ENCODE measurements at regions not wholly inside any gene's neighbourhood (a gene's known extent, or its start where the extent isn't known, plus 50 kb on each side); places are given as distances from the start of the nearest gene placed in this dataset.
"Not testable (repeated sequence)": the region's sequence is repeated elsewhere in the genome, so short reads cannot be mapped to it uniquely, and the experiment has no call there.

DNA sequence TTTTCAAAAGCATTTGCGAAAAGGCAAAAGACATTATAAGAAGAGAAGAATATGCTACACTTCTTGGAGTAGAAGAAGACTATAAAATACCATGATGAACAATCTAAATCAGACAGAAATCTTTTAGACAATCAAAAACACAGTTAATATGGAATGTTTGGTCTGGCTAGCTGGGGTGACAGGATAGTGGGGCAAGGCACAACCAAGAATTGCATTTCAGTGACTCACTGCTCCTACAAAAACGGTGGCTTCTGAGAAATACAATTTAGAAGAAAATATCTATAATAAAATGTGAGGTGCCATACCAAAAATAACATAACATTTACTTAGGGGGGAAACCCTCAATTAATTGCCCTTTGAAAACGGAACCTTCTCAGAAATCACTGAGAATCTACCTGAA is 363.4 kb downstream of the NPR3 start:
- no peak for DNase-seq

DNA sequence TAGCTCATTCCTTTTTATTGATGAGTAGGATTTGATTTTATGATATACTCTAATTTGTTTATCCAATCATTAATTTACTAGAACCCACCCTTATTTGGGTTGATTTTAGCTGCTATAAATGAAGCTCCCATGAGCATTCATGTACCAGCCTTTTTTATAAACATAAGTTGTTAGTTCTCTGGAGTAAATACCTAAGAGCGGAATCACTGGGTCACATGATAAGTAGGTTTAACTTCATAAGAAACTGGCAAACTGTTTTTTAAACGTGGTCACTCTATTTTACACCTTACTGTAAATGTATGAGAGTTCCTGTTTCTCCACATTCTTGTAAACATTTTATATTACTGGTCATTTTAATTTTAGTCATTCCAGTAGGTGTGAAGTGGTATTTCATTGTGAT is 364.6 kb downstream of the NPR3 start:
- DNase-seq: no peak

DNA sequence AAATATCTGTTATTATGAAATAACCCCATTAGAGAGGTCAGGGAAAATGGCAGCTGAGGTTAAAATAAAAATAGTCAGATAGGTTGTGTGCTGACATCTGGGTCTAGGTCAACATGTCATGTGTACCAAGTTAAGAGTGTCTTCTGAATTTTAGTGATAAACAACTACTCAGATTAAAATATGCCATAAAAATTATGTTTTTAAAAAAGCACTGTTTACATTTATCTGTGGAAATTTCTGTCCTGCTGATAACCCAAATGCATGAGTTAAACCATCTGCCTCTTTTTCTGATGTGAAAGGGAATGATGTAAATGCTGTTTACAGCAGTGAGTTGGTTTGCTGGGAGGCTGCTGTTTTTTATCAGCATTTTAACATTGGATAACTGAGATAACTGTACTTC is 361.2 kb upstream of the TARS1 start:
- no peak for DNase-seq

DNA sequence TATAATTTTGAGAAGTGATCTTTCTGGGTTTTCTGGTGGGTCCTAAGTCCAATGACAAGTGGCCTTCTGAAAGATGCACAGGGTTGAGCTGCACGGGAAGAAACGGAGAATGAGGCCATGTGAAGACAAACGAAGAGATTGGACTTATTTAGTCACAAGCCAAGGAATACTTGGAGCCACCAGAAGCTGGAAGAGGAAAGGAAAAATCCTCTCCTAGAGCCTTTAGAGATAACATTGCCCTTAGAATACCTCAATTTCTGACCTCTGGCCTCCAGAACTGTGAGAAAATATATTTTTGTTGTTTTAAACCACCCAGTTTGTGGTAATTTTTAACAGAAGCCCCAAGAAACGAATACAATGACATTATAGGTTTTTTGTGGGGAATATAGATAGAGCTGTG is 360.5 kb upstream of the TARS1 start:
- no peak for DNase-seq

DNA sequence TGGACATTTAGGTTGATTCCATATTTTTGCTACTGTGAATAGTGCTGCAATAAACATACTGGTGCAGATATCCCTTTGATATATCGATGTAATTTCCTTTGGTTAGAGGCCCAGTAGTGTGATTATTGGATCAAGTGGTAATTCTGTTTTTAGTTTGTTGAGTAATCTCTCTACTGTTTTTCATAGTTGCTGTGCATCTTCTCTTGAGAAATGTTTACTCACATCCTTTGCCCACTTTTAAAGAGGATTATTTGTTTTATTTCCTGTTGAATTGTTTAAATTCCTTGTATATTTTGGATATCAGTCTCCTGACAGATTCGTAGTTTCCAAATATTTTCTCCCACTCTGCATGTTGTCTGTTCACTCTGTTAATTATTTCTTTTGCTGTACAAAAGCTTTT is 352.6 kb upstream of the TARS1 start:
- no peak for DNase-seq

DNA sequence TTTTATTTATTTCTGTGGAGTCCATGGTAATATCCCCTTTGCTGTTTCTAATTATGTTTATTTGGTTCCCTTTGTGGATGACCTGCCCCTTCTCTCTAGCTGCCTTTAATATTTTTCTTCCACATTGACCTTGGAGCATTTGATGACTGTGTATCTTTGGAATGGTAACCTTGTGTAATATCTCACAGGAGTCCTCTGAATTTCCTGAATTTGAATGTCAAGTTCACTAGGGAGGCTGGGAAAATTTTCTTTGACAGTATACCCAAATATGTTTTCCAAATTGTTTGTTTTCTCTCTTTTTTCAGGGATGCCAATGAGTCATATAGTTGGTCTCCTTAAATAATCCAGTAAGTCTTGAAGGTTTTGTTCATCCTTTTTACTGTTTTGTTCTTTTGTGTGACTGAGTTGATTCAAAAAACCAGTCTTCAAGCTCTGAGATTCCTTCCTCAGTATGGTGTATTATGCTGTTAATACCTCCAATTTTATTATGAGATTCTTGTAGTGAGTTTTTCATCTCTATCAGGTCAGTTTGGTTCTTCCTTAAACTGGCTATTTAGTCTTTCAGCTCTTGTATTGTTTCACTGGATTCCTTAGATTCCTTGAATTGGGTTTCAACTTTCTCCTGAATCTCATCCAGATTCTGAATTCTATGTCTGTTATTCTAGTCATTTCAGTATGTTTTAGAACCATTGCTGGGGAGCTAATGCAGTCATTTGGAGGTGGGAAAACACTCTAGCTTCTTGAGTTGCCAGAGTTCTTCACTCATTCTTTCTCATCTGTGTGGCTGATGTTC is 349.0 kb upstream of the TARS1 start:
- DNase-seq: no peak

DNA sequence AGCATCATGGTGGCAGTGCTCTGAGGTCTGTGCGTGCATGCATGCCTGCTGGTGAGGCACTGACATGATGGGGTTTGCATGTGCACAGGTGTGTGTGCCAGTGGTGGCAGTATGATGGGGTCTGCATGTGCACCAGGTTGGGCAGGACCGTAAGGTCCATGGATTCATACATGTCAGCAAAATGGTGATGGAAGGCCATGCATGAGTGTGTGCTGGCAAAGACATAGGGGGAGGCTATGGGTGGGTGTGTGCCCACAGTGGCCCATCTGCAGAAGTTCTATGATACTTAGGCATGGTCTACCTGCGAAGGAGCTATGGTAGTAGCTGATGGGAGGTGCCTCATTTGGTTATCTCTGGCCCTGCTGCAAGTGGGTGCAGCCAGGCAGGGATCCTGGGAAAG is 348.0 kb upstream of the TARS1 start:
- no peak for DNase-seq

DNA sequence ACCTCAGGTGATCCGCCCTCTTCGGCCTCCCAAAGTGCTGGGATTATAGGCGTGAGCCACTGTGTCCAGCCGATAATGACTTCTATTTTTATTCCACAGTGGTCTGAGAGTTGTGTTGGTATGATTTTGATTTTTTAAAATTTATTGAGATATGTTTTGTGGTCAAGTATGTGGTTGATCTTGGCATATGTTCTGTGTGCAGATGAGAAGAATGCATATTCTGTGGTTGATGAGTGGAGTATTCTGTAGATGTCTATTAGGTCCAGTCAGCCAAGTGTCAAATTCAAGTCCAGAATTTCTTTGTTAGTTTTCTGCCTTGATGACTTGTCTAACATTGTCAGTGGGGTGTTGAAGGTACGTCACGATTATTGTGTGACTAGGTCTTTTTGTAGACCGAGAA is 338.2 kb upstream of the TARS1 start:
- DNase-seq: no peak

DNA sequence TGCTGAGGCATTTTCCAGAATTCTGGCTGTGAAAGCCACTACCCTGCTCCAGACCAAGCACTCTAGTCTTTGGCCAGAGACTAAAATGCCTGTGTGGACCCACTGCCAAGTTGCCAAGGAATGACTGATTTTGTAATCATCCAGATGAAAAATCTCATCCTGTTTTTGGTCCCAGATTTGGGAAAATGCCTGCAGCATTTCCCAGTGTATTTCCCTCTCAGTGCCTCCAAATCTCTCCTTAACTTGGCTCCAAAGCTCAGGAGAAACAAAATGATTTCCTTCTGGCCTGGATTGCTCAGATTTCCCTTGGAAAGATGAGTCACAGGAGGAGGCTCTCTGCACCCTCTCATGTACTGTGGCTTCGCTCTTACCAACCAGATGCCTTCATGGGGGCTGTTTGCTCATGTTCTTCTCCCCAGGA is 335.2 kb upstream of the TARS1 start:
- no peak for DNase-seq

DNA sequence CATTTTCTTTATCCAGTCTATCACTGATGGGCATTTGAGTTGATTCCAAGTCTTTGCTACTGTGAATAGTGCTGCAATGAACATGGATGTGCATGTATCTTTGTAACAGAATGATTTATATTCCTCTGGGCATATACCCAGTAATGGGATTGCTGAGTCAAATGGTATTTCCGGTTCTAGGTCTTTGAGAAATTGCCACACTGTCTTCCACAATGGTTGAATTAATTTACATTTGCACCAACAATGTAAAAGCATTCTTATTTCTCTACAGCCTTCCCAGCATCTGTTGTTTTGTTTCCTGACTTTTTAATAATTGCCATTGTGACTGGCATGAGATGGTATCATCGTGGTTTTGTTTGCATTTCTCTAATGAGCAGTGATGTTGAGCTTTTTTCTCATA is 330.3 kb upstream of the TARS1 start:
- not testable (repeated sequence) for DNase-seq

DNA sequence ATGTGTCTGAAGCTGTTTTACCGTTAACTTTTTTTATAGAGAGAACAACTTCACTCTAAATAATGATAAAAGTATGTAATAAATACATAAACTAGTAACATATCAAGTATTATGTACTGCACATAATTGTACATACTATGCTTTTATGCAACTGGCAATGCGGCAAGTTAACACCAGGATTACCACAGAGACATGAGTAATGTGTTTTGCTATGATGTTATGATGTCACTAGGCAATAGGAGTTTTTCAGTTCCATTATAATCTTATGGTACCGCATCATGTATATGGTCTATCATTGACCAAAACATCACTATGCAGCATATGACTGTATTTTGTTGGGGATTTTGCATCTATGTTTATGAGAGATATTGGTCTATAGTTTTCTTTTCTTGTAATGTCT is 326.4 kb upstream of the TARS1 start:
- DNase-seq: no peak

DNA sequence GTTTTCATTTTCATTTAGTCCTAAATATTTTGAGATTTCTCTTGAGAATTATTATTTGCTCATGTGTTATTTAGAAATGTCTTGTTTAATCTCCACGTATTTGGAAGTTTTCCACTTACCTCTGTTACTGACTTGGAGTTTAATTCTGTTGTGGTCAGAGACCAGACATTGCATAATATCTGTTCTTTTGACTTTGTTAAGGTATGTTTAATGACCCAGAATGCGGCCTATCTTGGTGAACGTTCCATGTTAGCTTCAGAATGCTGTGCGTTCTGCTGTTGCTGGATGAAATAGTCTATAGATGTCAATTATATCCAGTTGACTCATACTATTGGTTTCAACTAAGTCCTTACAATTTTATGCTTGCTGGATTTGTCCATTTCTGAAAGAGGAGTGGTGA is 325.3 kb upstream of the TARS1 start:
- no peak for DNase-seq

DNA sequence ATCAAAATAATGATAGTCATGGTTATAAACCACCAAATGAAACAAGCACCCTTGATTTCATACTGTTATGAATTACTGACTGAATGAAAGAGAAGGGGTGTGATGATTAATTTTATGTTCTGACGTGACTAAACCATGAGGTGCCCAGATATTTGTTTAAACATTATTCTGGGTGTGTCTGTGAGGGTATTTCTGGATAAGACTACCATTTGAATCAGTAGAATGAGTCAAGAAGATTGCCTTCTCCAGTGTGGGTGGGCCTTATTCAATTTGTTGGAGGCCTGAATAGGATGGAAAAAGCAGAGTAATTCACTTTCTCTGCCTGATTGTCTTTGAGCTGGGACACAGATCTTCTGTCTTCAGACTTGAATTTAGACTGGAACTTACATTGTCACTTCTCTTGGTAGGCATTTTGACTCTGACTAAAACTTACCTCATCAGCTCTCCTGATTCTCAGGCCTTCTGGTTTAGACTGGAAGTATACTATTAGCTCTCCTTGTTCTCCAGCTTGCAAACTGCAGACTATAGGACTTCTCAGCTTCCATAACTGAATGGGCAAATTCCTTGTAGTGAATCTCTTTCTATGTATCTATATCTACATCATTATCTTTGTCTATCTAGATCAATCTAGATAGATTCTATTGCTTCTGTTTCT is 321.9 kb upstream of the TARS1 start:
- DNase-seq: no peak

DNA sequence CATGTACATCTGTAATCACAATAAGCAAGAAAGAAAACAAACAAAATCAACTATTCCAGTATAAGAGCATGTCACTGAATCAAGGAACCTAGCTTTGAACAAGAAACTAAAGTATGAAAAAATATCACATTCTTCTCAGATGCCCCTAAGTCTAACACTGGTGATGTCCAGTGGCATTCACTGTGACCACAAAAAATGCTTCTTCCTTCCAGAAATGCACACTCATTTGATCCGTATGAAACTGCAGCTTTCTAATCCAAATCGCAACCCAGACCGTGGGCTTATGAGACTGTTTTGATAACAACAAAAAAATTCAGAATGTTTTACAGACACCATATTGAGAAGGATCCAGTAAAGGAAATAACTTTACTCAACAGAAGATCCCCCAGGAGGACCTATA is 320.1 kb upstream of the TARS1 start:
- no peak for DNase-seq

DNA sequence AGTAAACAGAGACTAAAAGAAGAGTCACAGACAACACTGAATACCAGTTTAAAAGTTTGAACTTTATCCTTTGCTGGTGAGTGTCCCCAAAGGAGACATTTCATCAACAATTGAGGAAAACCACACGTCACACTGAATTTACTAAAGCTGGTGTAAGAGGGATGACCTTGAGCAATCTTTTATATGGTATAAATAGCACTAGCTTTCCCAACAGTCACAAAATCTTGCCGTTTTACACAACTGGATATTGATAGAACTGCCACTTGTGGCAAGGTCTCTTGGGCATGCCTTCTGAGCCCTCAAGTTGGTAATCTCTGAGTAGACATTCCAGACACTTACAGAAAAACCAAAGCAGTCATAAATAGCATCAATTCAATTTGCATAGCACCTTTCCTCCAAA is 311.5 kb upstream of the TARS1 start:
- DNase-seq: no peak

DNA sequence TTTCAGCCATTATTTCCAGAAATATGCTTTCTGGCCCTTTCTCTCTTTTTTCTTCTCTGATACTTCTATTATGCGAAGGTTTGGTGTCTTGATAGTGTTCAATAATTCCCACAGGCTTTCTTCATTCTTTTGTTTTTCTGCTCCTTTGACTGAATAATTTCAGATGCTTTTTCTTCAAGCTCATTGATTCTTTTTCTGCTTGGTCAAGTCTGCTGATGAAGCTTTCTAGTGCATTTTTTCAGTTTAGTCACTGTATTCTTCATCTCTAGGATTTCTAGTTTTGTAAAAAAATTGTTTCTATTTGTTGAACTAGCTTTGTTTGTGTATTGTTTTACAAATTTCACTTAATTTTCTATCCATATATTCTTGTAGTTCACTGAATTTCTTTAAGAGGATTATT is 304.0 kb upstream of the TARS1 start:
- no peak for DNase-seq

DNA sequence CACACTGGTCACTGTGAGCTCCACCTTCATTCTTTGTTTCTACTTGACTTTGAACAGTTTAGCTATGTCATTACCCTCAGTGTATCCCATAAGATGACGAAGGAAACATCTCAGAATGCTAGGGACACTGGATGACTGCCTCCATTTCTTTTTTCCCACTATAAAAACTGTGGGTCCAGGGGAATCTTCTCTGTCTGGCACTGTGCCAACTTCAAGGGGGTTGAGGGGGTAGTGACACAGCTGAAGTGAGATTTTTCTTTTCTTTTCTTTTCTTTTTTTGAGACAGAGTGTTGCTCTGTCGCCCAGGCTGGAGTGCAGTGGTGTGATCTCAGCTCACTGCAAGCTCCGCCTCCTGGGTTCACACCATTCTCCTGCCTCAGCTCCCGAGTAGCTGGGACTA is 302.6 kb upstream of the TARS1 start:
- not testable (repeated sequence) for DNase-seq

DNA sequence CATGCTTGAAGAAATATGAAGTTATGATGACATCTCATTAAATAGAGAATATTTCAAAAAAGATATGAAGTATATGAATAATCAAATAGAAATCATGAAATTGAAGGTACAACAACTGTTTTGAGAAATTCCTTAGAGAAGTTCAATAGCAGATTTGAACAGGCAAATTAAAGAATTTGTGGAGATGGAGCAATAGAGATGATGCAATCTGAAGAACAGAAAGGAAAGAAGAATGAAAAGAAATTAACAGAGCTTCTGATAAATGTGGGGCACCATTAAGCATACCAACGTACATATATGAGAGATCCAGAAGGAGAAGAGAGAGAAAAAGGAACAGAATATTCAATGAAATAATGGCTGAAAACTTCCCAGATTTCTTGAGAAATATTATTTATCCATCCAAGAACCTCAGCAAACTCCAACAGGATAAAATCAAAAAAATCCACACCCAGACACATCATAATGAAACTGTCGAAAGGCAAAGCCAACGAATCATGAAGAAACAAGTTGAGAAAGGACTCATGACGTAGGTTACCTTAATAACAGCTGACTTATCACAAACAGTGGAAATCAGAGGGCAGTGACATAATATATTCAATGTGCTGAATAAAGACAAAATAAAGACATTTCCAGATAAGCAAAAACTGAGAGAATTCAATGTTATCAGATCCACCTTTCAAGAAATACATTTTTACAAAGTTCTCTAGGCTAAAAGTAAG is 297.2 kb upstream of the TARS1 start:
- no peak for DNase-seq

DNA sequence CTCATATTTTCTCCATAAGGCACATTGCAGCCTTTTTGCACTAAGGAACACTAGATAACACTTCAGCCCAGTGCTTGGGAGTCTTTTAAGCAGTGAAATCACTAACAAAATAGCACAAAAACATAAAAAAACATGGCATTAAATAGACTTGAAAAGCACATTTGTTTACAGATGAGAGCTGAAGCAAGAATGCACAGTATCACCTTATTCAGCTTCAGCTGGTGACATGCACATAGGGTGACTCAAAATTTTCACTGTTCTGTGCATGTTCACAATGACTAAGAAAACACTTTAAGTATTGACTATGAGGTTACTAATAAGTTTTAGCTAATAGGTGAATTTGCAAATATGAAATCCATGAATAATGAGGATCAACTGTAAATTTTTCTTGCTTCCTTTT is 293.9 kb upstream of the TARS1 start:
- no peak for DNase-seq

DNA sequence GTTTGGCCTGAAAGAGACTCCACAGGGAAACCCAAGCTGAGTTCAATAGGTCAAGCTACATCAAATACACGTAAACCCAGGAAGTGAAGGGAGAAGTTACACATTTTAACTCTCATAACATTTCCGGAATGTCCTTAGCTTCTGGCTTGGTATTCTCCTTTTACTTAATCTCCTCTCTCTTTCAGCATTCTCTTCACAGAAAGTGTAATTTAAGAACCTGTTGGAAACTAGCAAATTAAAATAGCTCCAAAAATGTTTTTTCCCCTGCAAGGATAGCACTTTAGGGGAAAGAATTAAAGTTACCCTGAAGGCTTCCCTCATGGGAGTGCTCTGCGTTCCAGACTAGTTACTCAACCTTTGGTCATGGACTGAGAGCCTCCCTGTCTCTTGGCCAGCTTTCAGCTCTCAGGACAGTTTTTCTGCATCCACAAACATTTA is 292.7 kb upstream of the TARS1 start:
- no peak for DNase-seq

DNA sequence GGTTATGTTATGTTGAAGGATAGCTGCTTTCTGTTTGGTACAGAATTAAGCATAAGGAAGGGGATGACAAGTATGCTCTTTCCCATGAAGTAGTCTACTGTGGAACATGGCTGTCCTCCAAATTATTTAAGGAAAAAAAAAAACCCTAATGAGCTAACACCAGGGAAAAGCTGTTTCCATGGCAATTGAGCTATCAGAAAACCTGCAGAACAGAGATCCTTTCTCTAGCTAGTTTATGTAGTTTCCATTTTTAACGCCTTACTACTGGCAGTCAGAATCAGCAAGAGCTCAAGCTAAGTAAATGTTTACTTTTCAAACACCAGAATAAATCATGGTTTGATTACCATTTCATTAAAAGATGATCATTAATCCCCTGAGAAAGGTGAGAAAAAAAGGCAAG is 287.4 kb upstream of the TARS1 start:
- no peak for DNase-seq

DNA sequence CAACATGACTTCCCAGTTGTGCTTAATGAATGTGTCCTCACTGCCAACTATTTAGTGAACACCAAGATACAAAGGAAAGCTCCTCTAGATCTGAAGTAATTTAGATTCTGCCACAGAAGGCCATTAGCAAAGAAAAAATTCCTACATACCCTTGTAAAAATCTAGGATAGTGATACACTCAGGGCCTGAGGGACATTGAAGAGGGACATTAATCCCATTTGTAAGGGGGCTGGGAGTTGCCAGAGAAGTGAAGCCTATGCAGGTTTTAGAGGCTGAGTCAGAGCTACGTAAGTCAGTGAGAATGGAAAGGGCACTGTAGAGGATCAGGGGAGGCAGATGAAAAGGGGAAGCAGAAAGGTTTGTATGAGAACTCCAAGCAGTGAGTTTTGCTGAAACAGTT is 286.9 kb upstream of the TARS1 start:
- DNase-seq: no peak

DNA sequence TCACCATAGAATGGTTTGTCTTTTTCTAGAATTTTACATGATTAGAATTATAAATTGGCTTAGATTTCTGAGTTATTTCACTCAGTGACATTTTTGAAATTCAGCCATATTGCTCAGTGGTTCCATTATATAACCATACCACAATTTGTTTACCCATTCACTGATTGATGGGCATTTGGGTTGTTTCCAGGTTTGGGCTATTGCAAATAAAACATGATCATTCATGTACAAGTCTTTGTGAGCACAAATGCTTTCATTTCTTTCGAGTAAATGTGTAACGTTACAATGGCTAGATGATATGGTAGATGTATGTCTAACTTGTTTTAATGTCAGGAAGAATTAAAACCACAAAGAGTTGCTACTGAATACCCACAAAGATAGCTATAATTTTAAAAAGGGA is 279.9 kb upstream of the TARS1 start:
- no peak for DNase-seq

DNA sequence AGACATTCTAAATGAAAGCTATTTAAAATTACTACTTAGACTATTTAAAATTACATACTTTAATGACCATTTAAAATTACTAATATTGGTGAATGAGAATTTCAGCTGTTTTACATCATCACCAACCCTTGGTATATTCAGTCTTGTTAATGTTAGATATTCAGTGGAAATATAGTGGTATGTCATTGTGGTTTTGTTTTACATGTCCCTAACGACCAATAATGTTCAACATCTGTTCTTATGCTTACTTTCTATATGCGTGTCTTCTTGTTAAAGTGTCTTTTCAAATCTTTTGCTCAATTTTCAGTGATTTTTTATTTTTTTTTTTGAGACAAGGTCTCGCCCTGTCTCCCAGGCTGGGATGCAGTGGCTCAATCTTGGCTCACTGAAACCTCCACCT is 279.3 kb upstream of the TARS1 start:
- no peak for DNase-seq
